ENCODE measurements at regions not wholly inside any gene's neighbourhood (a gene's known extent, or its start where the extent isn't known, plus 50 kb on each side); places are given as distances from the start of the nearest gene placed in this dataset.

DNA sequence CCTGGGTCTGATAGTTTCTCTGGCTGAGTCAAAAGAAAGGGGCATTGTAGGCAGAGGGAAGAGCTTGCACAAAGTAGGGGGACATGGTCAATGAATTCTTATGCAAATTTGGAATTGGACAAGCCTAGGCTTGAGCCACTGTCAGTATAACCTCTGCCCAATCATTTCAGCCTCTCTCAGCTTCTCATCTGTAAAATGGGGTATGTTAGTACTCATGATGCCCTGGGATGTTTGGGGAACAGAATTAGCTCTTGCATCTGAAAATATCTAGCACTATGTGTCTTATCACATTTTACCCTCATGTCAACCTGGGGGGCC, 148.6 kb downstream of the DHX35 start:
- DNase-seq = no peak

DNA sequence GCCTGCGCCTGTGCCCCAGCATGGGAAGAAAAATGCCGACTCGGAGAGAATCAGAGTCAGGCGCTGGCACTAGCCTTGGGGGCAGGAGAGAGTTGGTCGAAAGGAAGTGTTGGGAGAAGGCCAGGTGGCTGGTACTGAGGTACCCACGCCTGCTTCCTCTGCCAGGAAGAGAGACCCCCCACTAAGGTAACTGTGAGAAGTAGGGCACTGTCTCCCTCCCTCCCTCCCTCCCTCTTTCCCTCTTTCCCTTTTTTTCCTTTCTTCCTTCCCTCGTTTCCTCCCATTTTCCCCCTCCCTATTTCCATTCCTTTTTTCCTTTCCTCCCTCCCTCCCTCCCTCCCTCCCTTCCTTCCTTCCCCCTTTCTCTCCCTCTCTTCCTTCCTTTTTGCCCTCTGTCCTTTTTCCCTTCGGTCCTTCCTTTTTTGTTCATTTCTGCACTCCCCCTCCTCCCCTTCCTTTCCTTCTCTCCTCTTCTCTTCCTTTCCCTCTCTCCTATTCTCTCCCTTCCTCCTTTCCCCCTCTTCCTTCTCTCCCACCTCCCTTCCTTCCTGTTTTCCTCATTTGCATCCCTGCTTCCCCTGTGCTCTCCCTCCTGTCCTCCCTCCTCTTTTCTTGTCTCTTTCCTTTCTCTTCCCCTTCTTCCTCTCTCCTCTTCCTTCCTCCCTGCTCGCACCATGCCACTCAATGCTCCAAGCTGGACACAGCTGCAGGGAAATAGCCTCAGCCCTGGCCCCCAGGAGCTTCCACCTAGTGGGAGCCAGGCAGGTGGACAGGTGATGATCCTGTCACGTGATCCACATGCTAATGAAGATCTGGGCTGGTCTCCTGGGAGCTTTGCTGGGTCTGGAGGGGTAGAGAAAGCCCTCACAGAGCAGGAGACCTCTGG, 148.0 kb downstream of the DHX35 start:
- DNase-seq = no peak

GRCh38 chr20:39108746-39109145, 146.6 kb downstream of the DHX35 start:
- no peak for DNase-seq

GRCh38 chr20:39107741-39108140, 145.6 kb downstream of the DHX35 start:
- DNase-seq = no peak

DNA sequence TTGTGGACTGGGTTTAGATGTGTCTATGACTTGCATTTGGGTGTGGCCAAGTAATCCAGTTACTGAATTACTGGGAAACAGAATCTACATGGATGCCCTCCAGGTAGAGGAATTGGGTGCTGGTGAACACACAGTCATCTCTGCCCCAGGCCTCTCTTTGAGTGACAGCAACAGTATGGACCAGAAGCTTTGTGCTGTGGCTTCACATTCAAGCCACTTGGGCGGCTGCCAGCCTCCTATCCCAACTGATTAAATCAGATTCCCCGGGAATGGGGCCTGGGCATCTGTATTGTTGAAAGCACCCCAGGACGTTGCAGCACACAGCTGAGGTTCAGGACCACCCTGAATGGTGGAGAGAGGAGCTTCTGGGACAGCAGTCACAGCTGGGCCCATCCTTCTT, 144.6 kb downstream of the DHX35 start:
- no peak for DNase-seq

DNA sequence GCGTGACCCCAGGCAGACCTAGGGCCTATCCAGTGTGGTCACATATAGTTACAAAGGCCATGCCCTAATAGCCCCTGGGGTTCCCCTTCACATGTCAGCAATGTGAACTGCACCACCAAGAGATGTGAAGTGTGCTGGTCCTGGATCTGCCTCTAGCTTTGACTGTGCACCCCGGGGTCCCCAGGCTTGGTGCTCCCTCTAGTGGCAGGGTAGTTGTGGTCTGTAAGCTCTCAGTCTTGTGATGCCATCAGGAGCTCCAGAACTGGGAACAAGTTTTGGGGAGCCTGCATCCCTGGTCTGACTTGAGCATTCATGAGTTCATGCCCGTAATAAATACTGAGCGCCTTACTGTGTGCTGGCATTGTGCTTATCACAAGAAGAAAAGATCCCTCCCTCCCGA, 143.4 kb downstream of the DHX35 start:
- DNase-seq = no peak

- peak; percentile 16 to 25 for DNase-seq
Observed at GRCh38 chr20:39103732-39104131, 141.6 kb downstream of the DHX35 start.

- DNase-seq = no peak
Observed at GRCh38 chr20:39103305-39103704, 141.2 kb downstream of the DHX35 start.

- DNase-seq = no peak
Observed at GRCh38 chr20:39101895-39102294, 139.8 kb downstream of the DHX35 start.

DNA sequence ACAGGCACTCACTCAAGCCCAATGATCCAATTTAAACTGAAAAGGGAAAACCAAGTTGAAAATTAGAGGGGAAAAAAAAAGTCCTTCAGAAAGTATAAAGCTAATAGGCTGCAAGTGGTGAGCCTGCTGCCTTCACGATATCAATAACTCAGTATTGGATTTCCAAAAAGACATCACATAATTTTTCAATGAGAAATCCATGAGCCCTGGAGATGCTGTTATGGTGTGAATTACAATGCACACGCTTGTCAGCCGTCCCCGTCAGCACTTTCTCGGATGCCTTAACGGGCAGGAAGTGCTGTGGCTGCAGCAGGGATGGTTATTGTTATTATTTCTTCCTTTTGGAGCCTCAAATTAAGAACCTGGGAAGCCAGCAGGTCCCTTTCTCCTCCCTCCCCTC, 138.5 kb downstream of the DHX35 start:
- no peak for DNase-seq

DNA sequence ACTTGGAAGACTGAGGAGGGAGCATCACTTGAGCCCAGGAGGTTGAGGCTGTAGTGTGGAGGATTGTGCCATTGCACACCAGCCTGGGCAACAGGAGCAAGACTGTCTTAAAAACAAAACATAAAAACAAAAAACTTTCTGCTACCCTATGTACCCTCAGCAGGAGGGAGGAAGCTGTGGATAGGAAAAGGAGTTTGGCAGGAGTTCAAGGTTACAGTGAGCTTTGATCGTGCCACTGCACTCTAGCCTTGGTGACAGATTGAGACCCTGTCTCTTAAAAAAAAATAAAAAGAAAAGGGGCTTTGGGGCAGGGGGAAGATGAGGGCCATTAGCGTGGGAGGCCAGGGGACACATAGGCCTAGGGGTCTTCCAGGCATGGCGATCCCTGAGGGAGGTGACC, 135.7 kb downstream of the DHX35 start:
- DNase-seq = peak in 1 of 2 experiments; percentile 12

GRCh38 chr20:39095870-39096269, 133.7 kb downstream of the DHX35 start:
- no peak for DNase-seq

GRCh38 chr20:39094391-39094790, 132.2 kb downstream of the DHX35 start:
- no peak for DNase-seq

DNA sequence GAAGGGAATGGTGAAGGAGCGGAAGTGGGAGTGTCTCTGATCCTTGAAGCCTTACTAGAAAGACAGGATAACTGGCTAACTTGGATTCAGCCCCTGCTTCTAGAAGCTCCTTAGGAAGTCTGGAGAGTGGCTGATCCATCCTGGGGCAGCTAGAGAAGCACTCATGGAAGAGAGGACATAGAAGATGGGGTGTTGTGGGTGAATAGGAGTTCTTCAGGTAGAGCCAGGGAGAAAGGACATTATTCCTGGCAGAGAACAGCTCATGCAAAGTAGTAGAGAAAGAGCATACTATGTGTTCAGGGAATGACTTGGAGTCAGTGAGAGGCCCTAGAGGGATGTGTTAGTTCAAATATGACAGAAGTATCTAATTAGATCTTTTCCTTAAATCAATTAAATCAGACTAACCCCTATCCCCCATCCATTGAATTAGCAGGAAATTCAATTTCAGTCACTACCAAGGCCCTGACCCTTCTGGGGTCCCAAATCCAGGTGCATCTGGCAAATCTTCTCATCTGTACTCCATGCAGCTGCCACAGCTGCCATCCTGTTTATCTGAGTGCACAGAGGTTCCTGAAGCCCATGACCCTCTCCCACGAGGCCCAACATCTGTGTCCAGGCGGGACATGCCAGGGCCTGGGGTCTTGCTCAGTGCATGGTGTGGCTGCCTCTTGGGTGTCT, 130.7 kb downstream of the DHX35 start:
- DNase-seq = no peak

GRCh38 chr20:39090906-39091305, 128.8 kb downstream of the DHX35 start:
- no peak for DNase-seq

GRCh38 chr20:39089797-39090196, 127.7 kb downstream of the DHX35 start:
- no peak for DNase-seq
